ENCODE measurements at regions not wholly inside any gene's neighbourhood (a gene's known extent, or its start where the extent isn't known, plus 50 kb on each side); places are given as distances from the start of the nearest gene placed in this dataset.

- TF ChIP-seq CTCF (IDR thresholded peaks at IDR 0.05; ENCODE audit: insufficient read depth, low read depth, low read length, missing control alignments): no peak
- peak overlapping the region; percentile 16 for H3K4me3 ChIP-seq (ENCODE audit: low read depth, low read length)
- peak; percentile 94 for DNase-seq (ENCODE audit: low read depth)
These were observed 72.0 kb upstream of the F13A1 start for GRCh38 chr6:6392214-6393068.

GRCh38 chr6:6393069-6393529 lies 72.6 kb upstream of the F13A1 start:
- H3K4me3 ChIP-seq (ENCODE audit: low read depth, low read length): no peak overlapping the region
- DNase-seq (ENCODE audit: low read depth): no peak
- TF ChIP-seq CTCF (IDR thresholded peaks at IDR 0.05; ENCODE audit: insufficient read depth, low read depth, low read length, missing control alignments): no peak

- no peak overlapping the region for H3K4me3 ChIP-seq (ENCODE audit: low read depth, low read length)
- no peak for TF ChIP-seq CTCF (IDR thresholded peaks at IDR 0.05; ENCODE audit: insufficient read depth, low read depth, low read length, missing control alignments)
- DNase-seq (ENCODE audit: low read depth): no peak
These were observed 75.2 kb upstream of the F13A1 start for GRCh38 chr6:6395581-6396197.

GRCh38 chr6:6397842-6398241 lies 77.4 kb upstream of the F13A1 start:
- TF ChIP-seq CTCF (IDR thresholded peaks at IDR 0.05; ENCODE audit: insufficient read depth, low read depth, low read length, missing control alignments): no peak

GRCh38 chr6:6399568-6399967 lies 79.1 kb upstream of the F13A1 start:
- DNase-seq (ENCODE audit: low read depth): no peak

More at GRCh38 chr6:6397842-6398241, 77.4 kb upstream of the F13A1 start:
- peak; percentile 20 for DNase-seq (ENCODE audit: low read depth)
- no peak overlapping the region for H3K4me3 ChIP-seq (ENCODE audit: low read depth, low read length)

GRCh38 chr6:6401401-6401800 lies 80.9 kb upstream of the F13A1 start:
- H3K4me3 ChIP-seq (ENCODE audit: low read depth, low read length): no peak overlapping the region
- DNase-seq (ENCODE audit: low read depth): no peak
- no peak for TF ChIP-seq CTCF (IDR thresholded peaks at IDR 0.05; ENCODE audit: insufficient read depth, low read depth, low read length, missing control alignments)

More at GRCh38 chr6:6399568-6399967, 79.1 kb upstream of the F13A1 start:
- TF ChIP-seq CTCF (IDR thresholded peaks at IDR 0.05; ENCODE audit: insufficient read depth, low read depth, low read length, missing control alignments): no peak
- H3K4me3 ChIP-seq (ENCODE audit: low read depth, low read length): no peak overlapping the region
